IMR-90 (cell line): ENCODE measurements at regions not wholly inside any gene's neighbourhood (a gene's known extent, or its start where the extent isn't known, plus 50 kb on each side); places are given as distances from the start of the nearest gene placed in this dataset.

Source experiments
- ATAC-seq: fragments of 200-7000 bp; cut with Tn5 transposase; 2 replicates; pipeline ENCODE4 v1.9.1; 2020; ENCODE audit warnings: low read depth, mild to moderate bottlenecking, moderate library complexity
- BruUV-seq: library from RNA; stranded (reverse); fragments of 400-500 nt; replicated peaks from 2 replicates; lab custom pipeline; 2021; lab: Mats Ljungman, UMichigan
- CTCF ChIA-PET: fragments of 300-600 bp; formaldehyde crosslinking; extraction: SDS; loops from one replicate; lab custom pipeline; 2021; ENCODE audit warnings: antibody characterized with exemption; lab: Yijun Ruan, JAX
- POLR2A ChIA-PET: fragments of 300-600 bp; sonication (Branson Sonifier 250); formaldehyde crosslinking; loops from one replicate; lab custom pipeline; 2022; ENCODE audit warnings: antibody characterized with exemption; ENCODE audit not compliant: unreplicated experiment; lab: Charles Lee
- DNase-seq: peaks from one replicate; pipeline ENCODE4 v3.0.0; 2013
- H2AFZ ChIP-seq: replicated peaks from 2 replicates; pipeline ENCODE3; 2013; ENCODE audit warnings: low read length, mild to moderate bottlenecking; ENCODE audit not compliant: poor library complexity
- H2AK5ac ChIP-seq: 2 replicates; pipeline ENCODE4 v1.6.1; 2013; ENCODE audit warnings: low read depth, low read length, inconsistent platforms
- H2AK9ac ChIP-seq: replicated peaks from 2 replicates; pipeline ENCODE3; 2013; ENCODE audit warnings: mild to moderate bottlenecking, low read depth, low read length, moderate library complexity; ENCODE audit not compliant: poor library complexity
- H2BK120ac ChIP-seq: 2 replicates; pipeline ENCODE4 v1.6.1; 2013; ENCODE audit warnings: low read depth, low read length, inconsistent platforms
- H2BK15ac ChIP-seq: 3 replicates; pipeline ENCODE4 v1.6.1; 2013; ENCODE audit warnings: low read depth, low read length, inconsistent platforms
- H2BK20ac ChIP-seq: 2 replicates; pipeline ENCODE4 v1.6.1; 2013; ENCODE audit warnings: low read depth, mild to moderate bottlenecking, inconsistent platforms, low read length, moderate library complexity
- H2BK5ac ChIP-seq: 2 replicates; pipeline ENCODE4 v1.6.1; 2013; ENCODE audit warnings: mild to moderate bottlenecking, low read depth, low read length, inconsistent platforms; ENCODE audit not compliant: poor library complexity, severe bottlenecking
- H3K14ac ChIP-seq: replicated peaks from 2 replicates; pipeline ENCODE4 v1.6.1; 2013; ENCODE audit warnings: low read depth, low read length, inconsistent platforms
- H3K18ac ChIP-seq: 2 replicates; pipeline ENCODE4 v1.6.1; 2013; ENCODE audit warnings: low read depth, low read length, control low read depth
- H3K23ac ChIP-seq: 2 replicates; pipeline ENCODE4 v1.6.1; 2013; ENCODE audit warnings: low read depth, low read length, inconsistent platforms
- H3K27ac ChIP-seq: 2 replicates; pipeline ENCODE4 v1.5.1; 2013; ENCODE audit warnings: mild to moderate bottlenecking, control low read depth, low read length; ENCODE audit not compliant: insufficient read depth
- H3K27me3 ChIP-seq: 2 replicates; pipeline ENCODE4 v1.6.1; 2013; ENCODE audit warnings: low read length; ENCODE audit not compliant: control insufficient read depth, insufficient read depth
- H3K36me3 ChIP-seq: 2 replicates; pipeline ENCODE4 v1.6.1; 2013; ENCODE audit warnings: low read length, mixed read lengths; ENCODE audit not compliant: control insufficient read depth, insufficient read depth
- H3K4ac ChIP-seq: 2 replicates; pipeline ENCODE4 v1.6.1; 2013; ENCODE audit warnings: low read depth, low read length, inconsistent platforms
- H3K4me1 ChIP-seq: 2 replicates; pipeline ENCODE4 v1.6.1; 2013; ENCODE audit warnings: low read length, mixed read lengths; ENCODE audit not compliant: control insufficient read depth, insufficient read depth
- H3K4me2 ChIP-seq: 2 replicates; pipeline ENCODE4 v1.6.1; 2013; ENCODE audit warnings: low read depth, mild to moderate bottlenecking, control low read depth, low read length, moderate library complexity
- H3K4me3 ChIP-seq: 2 replicates; pipeline ENCODE4 v1.5.1; 2013; ENCODE audit warnings: low read depth, mild to moderate bottlenecking, control low read depth, low read length, moderate library complexity; ENCODE audit not compliant: insufficient read depth
- H3K56ac ChIP-seq: 2 replicates; pipeline ENCODE4 v1.6.1; 2013; ENCODE audit warnings: low read length, inconsistent platforms; ENCODE audit not compliant: insufficient read depth; ENCODE audit errors: extremely low read depth
- H3K79me1 ChIP-seq, 2 experiments: 2 replicates each; pipeline ENCODE4 v1.6.1; 2013; ENCODE audit warnings: low read length in 2 of 2, inconsistent platforms in 1 of 2, low read depth in 1 of 2
- H3K9ac ChIP-seq: 2 replicates; pipeline ENCODE4 v1.6.1; 2013; ENCODE audit warnings: low read depth, low read length, control low read depth
- H3K9me1 ChIP-seq: 2 replicates; pipeline ENCODE4 v1.6.1; 2013; ENCODE audit warnings: low read length, inconsistent platforms; ENCODE audit not compliant: insufficient read depth
- H3K9me3 ChIP-seq: 2 replicates; pipeline ENCODE4 v1.6.1; 2013; ENCODE audit warnings: low read length; ENCODE audit not compliant: control insufficient read depth, insufficient read depth
- H4K20me1 ChIP-seq: 2 replicates; pipeline ENCODE4 v1.6.1; 2013; ENCODE audit warnings: low read length, inconsistent platforms; ENCODE audit not compliant: insufficient read depth
- H4K5ac ChIP-seq: 2 replicates; pipeline ENCODE4 v1.6.1; 2013; ENCODE audit warnings: mild to moderate bottlenecking, low read depth, low read length, control low read depth
- H4K8ac ChIP-seq, 2 experiments: 2 replicates each; pipeline ENCODE4 v1.6.1; 2013; ENCODE audit warnings: low read depth in 2 of 2, low read length in 2 of 2, control low read depth in 1 of 2, inconsistent platforms in 1 of 2
- H4K91ac ChIP-seq: 2 replicates; pipeline ENCODE4 v1.6.1; 2013; ENCODE audit warnings: low read depth, low read length, inconsistent platforms; ENCODE audit not compliant: insufficient read depth
- CHD1 ChIP-seq: IDR thresholded peaks from 2 replicates; pipeline ENCODE4 v1.6.1; 2012; ENCODE audit warnings: low read depth, low read length, improper control_type of control experiment
- MAZ ChIP-seq: IDR thresholded peaks from 2 replicates; pipeline ENCODE4 v1.6.1; 2012; ENCODE audit warnings: low read depth, mild to moderate bottlenecking, low read length, improper control_type of control experiment, moderate library complexity, borderline replicate concordance
- POLR2A ChIP-seq: IDR thresholded peaks from 2 replicates; pipeline ENCODE4 v1.6.1; 2012; ENCODE audit warnings: mild to moderate bottlenecking, low read depth, low read length
- SMC3 ChIP-seq: fragments of 150-350 bp; IDR thresholded peaks from 2 replicates; pipeline ENCODE4 v1.6.1; 2016; ENCODE audit warnings: low read depth, mild to moderate bottlenecking, antibody characterized with exemption, low read length, moderate library complexity
- WGBS, 2 experiments: methylation state at CpG; one replicate each; pipeline versions ENCODE4 v1.1.5 to v1.1.7; 2013; ENCODE audit warnings: missing lambda C conversion rate in 2 of 2; ENCODE audit not compliant: insufficient read length in 1 of 2; ENCODE audit errors: extremely low coverage in 2 of 2; 5-methylcytosine and 5-hydroxymethylcytosine counted together
- dilution Hi-C: fragments of 300-500 bp; cut with HindIII; formaldehyde crosslinking; loops from one replicate; pipeline ENCODE4 v1.14.3; 2018; ENCODE audit warnings: low sequenced_read_pairs; ENCODE audit not compliant: unreplicated experiment
- in situ Hi-C: fragments of 300-500 bp; cut with MboI; formaldehyde crosslinking; loops from 3 replicates; pipeline ENCODE4 v1.14.3; 2019; ENCODE audit warnings: low sequenced_read_pairs, inconsistent platforms, mixed read lengths
- intact Hi-C: fragments of 100-400 bp; cut with micrococcal nuclease; formaldehyde crosslinking; loops from 2 replicates; pipeline ENCODE4 v1.10.0; 2022

- Histone ChIP-seq H2BK5ac (no peak overlapping the region), H3K4me2 (no peak overlapping the region), H3K9ac (no peak overlapping the region), H3K14ac (no peak overlapping the region), H3K4ac (no peak overlapping the region), H3K27ac (no peak overlapping the region), H2AFZ (no peak overlapping the region), H4K91ac (no peak overlapping the region), H4K20me1 (no peaks in the 10 kb centered on the region), H4K8ac (no peak overlapping the region), H3K9me1 (no peaks in the 10 kb centered on the region), H3K56ac (no peak overlapping the region), H3K9me3 (peaks cover 5% of the 10 kb centered on the region), H3K23ac (no peak overlapping the region), H3K4me3 (no peak overlapping the region), H3K4me1 (no peaks in the 10 kb centered on the region), H2BK20ac (no peak overlapping the region), H3K79me1 (no peaks in the 10 kb centered on the region), H4K5ac (no peak overlapping the region), H2AK9ac (no peak overlapping the region), H3K27me3 (no peaks in the 10 kb centered on the region), H3K36me3 (no peaks in the 10 kb centered on the region), H2BK120ac (no peak overlapping the region), H3K18ac (no peak overlapping the region), H2AK5ac (no peak overlapping the region), H2BK15ac (no peak overlapping the region)
- ATAC-seq = no peak
- intact Hi-C loops (no loop called here), dilution Hi-C loops (no loop called here), in situ Hi-C loops (no loop called here)
- CTCF ChIA-PET = no interaction called here
- no TSS peak for BruUV-seq
- TF ChIP-seq SMC3 (no peak), CHD1 (no peak), POLR2A (no peak), MAZ (no peak)
- no peak for DNase-seq
- no CpG with 5 or more reads among the region's 3 CpGs for WGBS, 2 experiments
- POLR2A ChIA-PET = no interaction called here
Observed at GRCh38 chr2:60172801-60173200, 380.7 kb downstream of the BCL11A start.
